HG02610 (cell line): ENCODE measurements at regions not wholly inside any gene's neighbourhood (a gene's known extent, or its start where the extent isn't known, plus 50 kb on each side); places are given as distances from the start of the nearest gene placed in this dataset.
"Not testable (repeated sequence)": the region's sequence is repeated elsewhere in the genome, so short reads cannot be mapped to it uniquely, and the experiment has no call there.

ENCODE experiments used
- ATAC-seq: cut with Tn5 transposase; IDR thresholded peaks from one replicate; pipeline ENCODE4 v1.9.1; 2021; ENCODE audit warnings: mild to moderate bottlenecking, moderate library complexity; ENCODE audit not compliant: unreplicated experiment

DNA sequence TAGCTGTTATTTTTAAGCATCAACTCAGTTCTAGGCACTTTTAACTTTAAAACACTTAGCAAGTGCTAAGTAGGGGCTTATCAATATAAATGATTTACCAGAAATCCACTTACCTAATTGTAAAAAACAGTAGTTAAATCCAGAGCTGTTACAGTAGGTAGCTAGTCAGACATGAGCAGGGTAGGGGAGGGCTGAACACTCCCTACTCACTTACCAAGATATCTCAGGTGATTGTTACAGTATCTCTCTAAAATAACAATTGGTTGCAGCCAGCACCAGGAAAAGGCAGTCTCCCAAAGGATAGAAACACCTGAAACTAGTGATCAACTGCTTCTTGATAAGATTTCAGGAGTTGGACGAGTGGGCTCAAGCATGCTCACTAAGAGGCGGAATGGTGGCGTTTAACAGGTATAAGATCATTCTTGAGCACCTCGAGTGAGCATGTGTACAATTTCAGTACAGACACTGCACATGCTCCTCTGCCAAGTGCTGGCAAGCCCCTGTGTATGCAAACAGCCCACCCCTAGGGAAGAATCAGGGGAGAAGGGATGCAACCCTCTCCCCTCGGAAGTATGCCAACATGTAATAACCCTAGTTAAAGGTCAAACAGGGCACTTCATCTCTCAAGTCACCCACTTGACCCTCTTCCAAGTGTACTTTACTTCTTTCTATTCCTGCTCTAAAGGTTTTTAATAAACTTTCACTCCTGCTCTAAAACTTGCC, 1113.6 kb upstream of the SEL1L start:
- ATAC-seq: no peak

DNA sequence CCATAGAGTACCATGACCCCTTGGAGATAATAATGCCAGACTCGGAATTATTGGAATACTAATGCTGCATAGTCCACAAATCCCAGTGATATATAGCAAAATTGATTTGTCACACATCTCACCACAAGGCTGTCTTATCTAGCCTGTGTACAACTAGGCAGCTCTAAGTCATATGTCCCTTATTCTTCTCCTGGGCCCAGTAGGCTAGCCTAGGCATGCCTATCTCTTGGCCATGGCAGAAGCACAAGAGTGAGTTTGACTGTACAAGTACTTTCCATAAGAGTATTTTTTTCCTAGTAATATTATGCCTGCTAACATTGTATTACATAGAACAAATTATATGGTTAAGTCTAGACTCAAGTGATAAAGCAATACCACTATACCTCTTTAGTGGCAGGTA, 1122.1 kb upstream of the SEL1L start:
- no peak for ATAC-seq

DNA sequence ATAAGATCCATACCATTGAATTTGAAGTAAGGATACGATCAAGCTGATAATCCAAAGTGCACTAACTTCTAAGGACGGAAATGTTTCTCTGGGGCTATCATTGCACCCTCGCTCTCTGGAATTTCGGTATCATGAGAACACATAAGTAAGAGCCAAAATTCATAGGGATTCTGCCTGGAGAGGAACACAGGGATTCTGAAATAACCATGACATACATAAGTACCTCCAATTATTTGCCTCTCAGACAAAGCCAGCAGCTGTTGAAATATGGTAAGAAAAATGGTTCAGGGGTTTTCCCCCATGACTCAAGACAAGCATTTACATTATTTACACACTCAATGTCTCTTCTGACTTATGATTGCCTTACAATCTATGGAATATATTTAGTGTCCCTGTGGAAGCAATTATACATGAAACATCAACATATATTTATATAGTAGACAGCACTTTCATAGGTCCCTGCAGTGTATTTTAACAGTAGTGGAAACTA, 1123.6 kb upstream of the SEL1L start:
- no peak for ATAC-seq

DNA sequence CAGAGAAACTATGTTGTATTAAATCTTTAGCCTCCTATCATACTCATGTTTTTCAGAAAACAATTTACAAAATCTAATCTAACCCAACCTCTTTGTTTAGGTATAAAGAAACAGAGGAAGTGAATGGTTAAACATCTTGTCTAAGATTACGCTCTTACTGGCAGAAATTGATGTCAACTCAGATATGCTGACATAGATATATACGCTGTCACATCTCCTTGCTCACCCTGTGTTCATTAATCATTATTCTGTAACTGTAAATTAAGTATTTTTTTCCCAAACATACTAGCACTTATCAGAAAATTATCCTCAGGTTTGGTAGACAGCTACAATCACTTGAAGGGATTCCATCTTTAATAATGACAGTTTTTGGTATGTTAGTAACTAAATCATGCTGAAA, 1127.6 kb upstream of the SEL1L start:
- no peak for ATAC-seq

DNA sequence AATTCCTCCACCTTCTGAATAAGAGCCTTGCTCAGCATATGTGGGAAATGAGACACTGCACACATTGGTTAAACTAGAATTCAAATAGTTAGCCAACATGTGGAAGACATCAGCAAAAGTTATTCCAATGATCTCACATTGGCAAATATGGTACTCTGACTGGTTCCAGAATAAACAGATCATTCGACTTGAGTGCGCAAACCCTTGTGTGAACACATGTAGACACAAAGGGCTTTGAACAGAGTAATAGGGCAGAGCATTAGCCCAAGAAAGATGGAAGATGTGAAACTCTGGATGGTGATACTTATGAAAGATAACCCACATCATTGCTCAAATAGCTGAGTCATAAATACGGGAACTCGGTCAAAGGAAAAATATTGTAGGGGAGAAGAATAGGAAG, 1133.4 kb upstream of the SEL1L start:
- ATAC-seq: no peak

DNA sequence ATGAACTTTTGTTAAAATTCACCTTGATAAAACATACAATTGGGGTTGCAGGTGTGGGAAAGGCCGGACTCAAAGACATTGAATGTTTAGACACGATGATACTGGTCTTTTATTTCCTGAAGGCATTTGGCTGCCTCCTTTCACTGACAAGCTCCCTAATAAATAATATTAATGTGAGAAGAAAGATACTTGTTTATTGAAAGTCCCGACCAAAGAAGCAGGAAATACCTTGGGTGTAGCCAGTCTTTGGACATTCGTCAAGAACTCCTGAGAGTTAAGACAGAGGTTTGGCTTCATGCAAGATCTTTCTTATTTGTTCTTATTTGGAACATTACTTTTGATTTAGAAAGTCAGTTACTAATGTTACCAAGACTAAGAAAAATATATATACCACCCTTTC, 1133.8 kb upstream of the SEL1L start:
- no peak for ATAC-seq

DNA sequence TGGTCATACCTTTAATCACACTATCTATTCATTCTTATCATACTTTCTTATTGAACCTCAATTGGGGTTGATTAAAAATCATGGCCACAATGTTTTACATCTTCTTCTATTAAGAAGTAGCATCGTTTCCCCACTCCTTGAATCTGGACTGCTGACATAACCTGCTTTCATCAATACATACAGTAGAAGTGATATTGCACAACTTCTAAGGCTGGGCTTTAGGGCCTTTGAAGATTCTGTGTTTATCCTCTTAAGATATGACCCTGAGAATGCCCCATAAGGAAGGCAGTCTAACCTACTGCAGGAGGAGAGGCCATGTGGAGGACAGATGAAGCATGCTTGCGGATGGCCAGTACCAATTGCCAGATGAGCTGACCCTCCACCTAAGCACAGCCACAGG, 1142.8 kb upstream of the SEL1L start:
- no peak for ATAC-seq

DNA sequence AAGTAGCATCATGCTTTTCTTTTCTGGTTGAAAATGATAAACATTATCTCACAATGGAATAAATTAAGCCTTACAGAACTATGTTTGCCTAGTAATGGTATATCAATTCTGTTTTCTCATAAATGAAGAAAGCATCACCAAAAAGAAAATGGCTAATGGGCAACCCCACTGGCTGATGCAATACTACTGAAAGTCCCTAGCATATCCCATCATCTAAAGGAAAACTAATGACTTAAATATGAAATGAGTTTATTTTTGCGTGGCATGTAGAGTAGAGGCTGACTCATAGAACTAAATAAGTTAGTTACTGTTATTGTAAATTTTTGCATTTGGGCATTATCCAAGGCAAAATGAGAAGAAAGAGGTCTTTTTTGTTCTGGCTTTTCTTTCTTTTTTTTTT, 1156.3 kb upstream of the SEL1L start:
- no peak for ATAC-seq

DNA sequence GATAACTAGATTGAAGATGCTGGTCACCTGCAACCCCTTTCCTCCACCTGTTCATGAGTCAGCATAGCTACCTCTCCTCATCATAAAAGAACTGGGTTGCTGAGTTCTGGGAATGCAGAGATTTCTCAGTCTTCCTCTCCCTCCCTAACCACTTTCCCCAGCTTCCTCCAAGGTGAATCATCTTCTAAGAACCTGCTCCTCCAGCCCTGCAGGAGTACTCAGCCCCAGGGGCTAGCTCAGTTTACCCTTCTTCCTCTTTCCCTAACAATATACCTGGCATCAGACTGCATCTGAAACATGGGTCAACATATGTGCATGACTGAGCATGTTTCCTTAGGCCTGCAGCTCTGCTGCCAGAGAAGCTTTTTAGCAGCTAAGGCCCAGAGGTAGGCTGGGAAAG, 1157.5 kb upstream of the SEL1L start:
- ATAC-seq: not testable (repeated sequence)

DNA sequence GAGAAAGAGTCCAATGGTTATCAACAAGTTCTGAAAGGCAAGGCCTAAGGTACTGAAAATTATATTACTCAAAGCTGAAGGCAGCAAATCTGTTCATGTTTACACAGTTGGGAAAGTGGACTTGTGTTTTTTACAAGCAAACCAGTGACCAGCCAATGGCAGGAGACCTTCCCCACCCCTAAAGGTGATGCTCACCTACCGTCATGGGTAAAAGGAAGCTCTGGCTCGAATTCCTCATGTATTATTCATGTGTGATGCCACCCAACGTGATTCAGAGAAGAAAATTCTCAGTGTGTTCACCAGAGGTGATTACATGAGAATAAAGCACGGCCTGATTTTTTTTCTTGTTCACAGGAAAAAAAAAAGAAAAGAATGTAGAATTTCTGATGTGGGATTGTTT, 1161.2 kb upstream of the SEL1L start:
- ATAC-seq: no peak

DNA sequence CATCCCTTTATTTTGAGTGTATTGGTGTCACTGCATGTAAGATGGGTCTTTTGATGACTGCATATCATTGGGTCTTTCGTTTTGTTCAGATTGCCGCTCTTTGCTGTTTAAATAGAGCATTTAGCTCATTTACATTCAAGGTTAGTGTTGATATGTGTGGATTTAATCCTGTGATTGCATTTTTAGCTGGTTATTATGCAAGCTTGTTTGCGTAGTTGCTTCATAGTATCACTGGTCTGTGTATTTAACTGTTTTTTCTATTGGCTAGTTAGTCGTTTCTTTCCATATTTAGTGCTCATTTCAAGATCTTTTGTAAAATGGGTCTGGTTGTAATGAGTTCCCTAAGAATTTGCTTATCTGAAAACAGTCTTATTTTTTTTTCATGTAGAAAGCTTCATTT, 1170.6 kb upstream of the SEL1L start:
- ATAC-seq: no peak

DNA sequence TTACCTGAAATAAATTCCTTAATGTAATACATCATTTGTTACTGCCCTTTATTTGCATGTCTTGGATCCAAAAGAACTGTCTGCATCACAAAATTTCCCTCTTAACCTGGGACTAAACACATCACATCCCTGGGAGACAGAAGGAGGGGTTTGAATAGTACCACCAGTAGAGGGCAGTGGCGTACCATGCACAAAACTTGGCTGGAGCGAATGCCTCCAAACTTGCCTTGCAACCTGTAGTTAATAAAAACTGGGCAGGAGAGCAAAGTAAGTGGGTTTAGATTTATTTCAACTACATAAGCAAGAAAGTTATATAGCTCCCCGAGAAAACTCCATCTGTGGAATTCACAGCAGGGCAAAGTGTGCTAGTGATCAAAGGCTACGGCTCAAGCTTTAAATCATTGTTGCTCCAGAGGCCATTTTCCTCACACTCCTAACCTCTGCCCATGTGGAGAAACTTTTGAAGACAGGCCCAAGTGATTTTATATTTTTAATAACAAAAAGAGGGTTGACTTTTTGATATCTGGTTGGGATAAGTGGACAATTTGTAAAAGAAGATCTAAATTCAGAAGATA, 1176.7 kb upstream of the SEL1L start:
- peak; percentile 58 for ATAC-seq

DNA sequence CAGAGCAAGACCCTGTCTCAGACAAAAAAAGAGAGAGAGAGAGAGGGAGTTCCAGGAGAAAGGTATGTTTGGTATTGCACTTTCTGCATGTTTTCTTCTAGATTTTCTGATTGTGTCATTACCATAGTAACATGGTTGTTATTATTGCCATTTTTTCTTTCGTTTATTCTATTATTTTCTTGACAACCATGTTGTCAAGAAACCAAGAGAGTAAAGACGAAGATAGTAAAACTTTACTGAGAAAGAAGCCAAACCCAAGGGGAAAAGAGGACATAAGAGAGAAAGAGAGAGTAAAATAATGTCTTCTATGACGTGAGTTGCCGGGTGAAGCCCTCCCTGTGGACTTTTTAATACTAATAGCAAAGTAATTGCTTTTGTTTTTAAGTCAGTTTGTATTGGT, 1186.0 kb upstream of the SEL1L start:
- no peak for ATAC-seq

DNA sequence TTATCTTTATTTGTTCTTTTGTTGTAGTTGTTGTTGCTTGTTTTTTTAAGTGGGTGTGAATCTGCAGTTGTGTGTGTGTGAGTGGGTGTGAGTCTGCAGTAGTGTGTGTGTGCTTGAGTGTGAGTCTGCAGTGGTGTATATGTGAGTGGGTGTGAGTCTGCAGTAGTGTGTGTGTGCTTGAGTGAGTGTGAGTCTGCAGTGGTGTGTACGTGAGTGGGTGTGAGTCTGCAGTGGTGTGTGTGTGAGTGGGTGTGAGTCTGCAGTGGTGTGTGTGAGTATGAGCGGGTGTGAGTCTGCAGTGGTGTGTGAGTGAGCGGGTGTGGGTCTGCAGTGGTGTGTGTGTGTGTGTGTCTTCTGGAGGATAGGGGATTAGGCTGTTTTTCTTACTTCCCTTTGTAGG, 1186.8 kb upstream of the SEL1L start:
- ATAC-seq: no peak

DNA sequence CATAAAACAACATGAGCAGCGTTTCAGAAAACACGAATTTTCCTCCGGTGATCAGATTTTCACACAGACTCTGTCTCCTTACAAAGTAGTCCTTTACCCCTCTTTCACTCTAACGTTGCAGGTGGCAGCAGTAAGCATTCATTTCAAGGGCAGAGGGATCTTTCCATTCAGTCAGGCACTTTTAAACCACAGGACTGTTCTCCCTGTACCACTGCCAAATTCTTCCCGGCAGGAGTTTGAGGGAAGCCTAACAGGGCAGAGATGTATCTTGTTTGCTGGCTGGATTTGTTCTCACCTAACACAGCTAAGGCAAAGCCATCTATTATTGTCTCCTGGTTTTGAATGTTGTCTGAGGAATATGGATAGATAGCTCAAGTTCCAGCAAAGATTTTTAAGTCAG, 1187.3 kb upstream of the SEL1L start:
- ATAC-seq: no peak

DNA sequence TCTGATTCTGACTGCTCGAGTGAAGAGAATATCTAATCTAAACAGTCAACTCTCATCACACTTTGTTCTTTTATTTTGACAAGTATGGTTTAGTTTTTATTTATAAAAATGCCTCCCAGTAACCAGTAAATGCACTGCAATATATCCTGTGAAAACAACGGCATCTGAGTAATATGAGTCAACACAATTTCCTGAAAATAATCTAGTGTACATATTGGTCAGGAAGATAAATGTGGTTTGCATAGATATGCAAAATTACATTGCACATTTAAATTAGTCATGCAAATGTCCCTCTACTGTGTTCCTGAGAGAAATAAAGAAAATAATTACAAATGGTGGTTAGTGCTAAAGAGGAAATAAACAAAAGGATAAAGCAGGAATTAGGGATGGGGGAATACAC, 1190.7 kb upstream of the SEL1L start:
- no peak for ATAC-seq

DNA sequence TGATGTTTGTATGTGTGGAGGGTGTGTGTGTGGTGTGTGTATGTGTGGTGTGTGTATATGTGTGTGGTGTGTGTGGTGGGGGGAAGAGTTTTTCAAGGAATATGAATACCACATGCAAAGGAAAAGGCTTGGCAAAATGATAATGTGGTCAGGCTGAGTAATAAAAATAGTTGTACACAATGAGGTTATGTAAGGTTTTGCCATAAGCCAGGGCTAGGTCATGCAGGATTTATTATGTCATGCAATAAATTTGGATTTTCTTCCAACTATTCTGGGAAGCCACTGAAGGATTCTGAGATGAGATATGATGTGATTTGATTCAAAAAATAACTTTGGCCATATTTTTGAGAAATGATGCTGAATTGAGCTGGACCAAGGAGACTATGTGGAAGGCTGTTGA, 1191.6 kb upstream of the SEL1L start:
- no peak for ATAC-seq

DNA sequence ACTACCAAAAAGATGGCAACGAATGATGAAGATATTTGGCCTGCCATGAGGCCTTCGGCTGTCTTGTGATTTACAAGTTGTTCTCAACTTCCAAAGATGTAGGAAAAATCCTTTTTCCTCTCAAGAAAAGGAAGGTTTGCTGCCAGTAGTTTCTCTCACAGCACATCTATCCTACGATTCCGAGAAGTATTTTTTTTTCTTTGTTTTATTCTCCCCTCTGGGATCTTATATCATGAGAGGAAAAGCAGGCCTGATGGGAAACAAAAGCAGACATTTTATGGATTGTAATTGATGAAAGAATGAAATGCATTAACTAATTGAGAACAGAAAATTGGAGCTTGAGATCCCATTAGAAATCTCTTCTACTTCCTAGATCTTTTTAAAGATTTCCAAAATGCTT, 1197.9 kb upstream of the SEL1L start:
- no peak for ATAC-seq

DNA sequence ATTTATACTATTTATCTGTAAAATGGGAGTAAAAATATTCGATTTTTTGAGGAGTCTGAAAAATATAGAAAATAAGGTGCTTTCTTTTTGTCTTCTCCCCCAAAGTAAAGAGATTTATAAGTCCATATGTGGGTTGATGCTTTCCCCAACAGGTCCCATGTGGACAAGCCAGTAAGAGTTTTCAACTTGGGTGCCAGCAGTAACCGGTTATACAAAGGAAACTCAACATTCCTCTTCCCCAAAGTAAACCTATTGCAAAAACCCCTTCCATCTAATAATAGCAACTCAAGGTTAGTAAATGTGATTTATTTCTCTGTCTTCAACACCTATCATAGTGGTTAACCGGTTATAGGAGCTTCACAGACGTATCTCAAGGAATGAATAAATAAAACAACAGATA, 1206.9 kb upstream of the SEL1L start:
- no peak for ATAC-seq

DNA sequence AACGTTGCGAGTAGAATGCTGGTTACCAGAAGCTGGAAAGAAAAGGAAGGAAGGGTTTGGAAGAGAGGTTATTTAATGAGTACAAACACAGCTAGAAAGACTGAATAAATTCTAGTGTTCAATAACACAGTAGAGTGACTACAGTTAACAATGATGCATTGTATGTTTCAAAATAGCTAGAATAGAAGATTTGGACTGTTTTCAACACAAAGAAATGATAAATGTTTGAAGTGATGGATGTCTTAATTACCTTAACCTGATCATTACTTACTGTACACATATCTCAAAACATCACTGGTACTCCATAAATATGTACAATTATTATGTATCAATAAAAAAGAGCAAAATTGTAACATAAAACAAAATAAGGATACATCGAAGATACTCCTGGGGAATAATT, 1221.8 kb upstream of the SEL1L start:
- ATAC-seq: no peak

DNA sequence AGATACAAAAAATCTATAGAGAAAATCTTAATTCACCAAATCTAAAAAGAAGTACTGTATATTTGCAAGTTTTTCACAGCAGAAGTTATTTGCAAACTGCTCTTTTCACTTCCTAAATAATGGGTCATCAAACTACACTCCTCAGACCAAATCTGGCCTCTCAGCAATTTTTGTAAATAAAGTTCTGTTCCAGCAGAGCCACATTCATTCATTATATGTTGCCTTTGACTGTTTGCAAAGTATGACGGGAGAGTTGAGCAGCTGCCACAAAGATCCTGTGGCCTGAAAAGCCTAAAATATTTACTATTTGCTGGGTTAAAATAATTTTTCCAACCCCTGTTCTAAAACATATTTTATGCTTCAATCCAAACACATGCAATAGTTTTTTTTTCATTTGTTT, 1222.3 kb upstream of the SEL1L start:
- no peak for ATAC-seq

DNA sequence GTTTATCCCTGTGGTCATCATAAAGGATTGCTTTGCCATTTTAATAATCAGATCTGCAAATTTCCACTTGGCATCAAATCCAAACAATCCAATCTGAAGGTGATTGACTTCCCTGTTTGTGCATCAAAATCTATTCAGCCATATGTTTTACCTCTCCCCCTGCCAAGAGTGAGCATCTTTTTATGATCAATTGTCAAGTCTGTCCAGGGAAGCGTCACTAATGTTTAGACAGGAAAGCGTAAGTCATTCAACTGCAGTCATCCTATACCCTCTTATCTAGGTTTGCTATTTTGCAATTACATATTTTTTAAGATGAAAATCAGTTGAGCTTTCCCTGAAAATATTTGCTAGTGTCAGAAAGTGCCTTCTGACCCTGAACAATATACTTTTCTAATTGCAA, 1224.1 kb upstream of the SEL1L start:
- no peak for ATAC-seq

DNA sequence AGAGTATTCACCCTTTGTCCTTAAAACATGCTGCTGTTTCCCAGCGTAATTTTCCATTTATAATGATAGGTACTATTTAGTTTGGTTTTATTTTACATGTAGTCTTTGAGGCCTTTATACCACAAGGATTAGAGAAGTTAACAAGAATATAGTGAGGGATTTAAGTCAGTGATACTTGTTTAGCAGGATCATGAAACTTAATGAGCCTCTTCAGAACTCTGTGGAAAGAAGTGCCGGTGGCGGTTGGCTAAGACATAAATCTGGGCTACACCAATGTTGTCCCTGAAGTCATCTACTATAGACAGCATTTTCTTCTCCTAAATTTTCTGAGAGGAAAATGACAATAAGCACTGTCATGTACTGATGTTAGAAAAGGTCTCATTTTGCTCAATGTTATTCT, 1226.0 kb upstream of the SEL1L start:
- ATAC-seq: no peak
